ENCODE measurements at regions not wholly inside any gene's neighbourhood (a gene's known extent, or its start where the extent isn't known, plus 50 kb on each side); places are given as distances from the start of the nearest gene placed in this dataset.
"Not testable (repeated sequence)": the region's sequence is repeated elsewhere in the genome, so short reads cannot be mapped to it uniquely, and the experiment has no call there.

DNA sequence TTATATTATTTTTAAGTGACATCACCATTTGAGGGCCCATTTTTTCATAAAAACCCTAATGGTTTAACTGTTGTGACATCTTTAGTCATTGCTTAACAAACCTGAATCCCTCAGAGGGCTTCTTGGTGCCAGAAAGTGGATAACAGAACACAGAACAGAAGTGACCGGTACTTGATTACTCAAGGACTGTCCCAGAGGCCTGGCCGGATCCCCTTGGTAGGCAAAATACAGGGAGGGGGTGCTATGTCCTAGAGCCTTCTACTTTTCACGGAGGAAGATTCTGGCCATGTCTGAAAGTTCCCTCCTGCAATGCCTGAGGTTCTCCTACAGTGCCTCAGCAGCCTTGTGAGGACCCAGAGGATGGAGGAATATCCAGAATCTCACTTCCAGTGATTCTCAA is 94.3 kb upstream of the DCLK2 start:
- no peak for DNase-seq (ENCODE audit: extremely low read depth in 1 of 2, low read depth in 1 of 2)

DNA sequence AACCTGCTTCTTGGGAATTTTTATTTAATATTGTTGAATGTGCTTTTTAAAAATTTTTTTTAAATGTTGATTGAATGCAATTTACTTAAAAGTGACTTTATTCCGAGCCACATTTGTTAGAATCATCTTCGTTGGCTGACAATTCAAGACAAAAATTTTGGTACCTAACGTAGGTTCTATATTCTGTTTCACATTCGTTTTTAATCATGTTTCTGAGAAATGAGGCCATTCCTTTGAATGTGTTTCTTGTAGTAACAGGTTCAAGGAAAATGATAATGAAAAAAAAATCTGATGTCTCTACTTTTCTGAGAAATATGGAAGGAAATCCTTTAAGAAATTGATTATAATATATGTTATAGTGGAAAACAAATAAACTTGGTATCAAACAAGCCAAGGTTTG is 92.3 kb upstream of the DCLK2 start:
- DNase-seq (ENCODE audit: extremely low read depth in 1 of 2, low read depth in 1 of 2): no peak

DNA sequence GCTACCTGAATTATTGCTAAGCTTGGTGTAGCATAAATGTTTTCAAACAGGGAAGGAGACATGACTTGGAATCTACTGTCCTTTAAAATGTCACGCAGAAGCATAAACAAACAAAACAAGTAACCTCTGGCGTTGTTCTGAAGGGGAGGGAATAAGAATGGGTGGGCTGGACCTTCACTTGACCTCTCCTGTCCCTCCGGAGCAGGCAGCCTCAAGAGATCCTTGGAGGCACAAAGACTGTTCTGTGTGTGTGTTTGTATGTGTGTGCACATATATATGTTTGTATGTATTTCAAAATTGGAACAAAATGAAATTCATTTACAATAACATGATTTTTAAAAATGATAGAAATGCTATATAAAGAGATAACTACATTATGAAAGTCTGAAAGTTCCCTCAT is 91.3 kb upstream of the DCLK2 start:
- DNase-seq (ENCODE audit: extremely low read depth in 1 of 2, low read depth in 1 of 2): no peak

DNA sequence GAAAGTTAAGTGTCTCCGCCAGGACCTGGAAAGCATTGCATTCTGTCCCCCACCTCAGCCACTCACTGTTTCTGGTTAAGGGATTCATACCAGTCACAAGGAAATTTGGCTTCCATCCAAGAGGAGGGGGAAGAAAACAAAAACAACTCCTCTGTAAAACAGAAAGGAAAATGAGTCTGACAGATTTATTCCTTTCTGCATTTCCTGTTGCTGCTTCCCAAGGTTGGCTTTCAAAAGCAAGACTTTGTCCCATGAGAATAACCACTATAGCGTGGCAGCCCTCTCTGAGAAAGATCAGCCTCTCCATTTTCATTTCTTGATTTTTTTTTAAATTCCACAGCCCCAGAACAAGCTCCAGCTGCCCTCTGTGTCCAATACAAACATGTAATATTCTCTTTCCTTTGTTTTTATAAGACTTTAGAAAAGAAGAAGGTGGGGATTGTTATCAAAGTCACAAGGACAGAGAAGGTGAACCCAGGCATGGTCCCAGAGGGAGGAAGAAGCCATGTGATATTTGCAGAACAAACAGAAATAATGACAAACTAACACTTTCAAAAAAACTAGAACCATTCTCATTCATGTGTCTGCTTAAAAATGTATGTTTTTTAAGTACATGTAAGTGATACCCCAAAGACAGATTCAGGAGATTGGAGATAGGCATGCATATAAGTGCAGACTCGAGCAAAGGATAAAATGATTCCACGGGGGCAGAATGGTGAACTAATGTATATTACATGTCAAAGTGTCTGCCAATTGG is 90.7 kb upstream of the DCLK2 start:
- DNase-seq (ENCODE audit: extremely low read depth in 1 of 2, low read depth in 1 of 2): no peak

DNA sequence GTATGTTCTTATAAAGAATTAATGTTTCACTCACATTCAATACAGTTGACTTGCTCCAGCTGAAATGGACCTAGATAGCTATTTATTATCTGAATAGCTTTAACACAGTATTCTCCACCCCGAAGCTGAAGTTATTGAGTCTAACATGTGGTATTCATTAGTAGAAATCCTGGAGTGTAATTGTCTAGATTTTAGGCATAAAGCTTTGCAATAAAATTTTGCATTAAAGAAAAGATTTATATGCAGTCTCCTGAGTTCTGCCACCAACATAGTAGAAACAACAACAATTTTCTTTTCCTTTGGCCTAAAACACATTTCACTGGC is 90.2 kb upstream of the DCLK2 start:
- DNase-seq (ENCODE audit: extremely low read depth in 1 of 2, low read depth in 1 of 2): no peak

DNA sequence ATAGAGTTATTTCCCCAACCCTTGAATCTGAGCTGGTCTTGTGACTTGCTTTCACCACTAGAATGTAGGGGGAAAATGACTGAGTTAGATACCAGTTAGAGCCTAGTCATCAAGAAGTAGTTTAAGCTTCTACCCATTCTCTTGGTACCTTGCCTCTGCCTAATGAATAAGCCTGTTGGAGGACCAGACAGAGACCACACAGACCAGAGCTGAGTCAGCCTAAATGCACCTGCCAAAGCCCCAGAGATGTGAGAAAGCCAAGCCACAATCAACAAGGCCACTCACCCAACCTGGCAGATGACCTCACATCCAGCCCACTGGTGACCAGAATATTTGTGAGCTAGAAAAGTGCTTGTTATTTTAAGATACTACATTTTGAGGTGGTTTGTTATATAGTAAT is 85.2 kb upstream of the DCLK2 start:
- no peak for DNase-seq (ENCODE audit: extremely low read depth in 1 of 2, low read depth in 1 of 2)

DNA sequence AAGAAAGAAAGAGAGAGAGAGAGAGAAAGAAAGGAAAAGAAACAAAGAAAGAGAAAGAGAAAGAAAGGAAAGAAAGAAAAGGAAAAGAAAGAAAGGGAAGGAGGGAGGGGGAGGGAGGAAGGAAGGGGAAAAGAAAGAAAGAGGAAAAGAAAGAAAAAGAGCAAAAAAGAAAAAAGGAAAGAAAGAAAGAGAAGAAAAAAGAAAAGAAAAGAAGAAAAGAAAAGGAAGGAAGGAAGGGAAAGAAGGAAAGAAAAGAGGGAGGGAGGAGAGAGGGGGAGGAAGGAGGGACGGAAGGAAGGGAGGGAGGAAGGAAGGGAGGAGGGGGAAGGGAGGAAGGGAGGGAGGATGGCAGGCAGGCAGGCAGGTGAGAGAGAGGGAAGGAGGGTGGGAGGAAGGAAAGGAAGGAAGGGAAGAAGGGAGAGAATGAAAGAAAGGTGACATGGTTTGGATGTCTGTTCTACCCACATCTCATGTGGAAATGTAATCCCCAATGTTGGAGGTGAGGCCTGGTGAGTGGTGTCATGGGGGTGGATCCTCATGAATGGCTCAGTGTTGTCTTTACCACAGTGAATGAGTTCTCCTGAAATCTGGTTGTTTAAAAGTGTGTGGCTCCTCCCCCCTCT is 83.0 kb upstream of the DCLK2 start:
- no peak for DNase-seq (ENCODE audit: extremely low read depth in 1 of 2, low read depth in 1 of 2)

DNA sequence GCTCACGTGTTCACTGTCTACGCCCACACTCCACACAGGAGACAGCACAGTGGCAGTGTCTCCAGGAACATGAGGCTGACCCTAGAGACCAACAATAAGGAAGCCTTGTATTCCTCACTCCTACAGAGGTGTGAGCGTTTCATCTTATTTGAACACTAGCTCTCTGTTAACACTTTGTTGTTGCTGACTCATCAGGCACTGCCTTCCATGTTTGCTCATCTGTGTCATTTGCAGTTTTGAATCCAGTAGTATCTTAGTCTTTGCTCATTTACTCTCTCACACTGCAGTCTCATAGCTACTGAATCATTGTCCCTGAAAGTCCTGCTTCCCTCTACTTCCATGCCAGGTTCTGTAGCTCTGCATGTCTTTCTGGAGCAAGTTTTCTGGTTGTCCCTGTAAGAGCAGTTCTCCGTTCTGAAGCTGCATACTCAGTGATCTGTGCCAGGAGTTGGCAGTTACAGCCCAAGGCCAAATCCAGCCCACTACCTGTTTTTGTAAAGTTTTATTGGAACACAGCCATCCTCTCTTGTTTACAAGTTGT is 80.3 kb upstream of the DCLK2 start:
- no peak for DNase-seq (ENCODE audit: extremely low read depth in 1 of 2, low read depth in 1 of 2)

DNA sequence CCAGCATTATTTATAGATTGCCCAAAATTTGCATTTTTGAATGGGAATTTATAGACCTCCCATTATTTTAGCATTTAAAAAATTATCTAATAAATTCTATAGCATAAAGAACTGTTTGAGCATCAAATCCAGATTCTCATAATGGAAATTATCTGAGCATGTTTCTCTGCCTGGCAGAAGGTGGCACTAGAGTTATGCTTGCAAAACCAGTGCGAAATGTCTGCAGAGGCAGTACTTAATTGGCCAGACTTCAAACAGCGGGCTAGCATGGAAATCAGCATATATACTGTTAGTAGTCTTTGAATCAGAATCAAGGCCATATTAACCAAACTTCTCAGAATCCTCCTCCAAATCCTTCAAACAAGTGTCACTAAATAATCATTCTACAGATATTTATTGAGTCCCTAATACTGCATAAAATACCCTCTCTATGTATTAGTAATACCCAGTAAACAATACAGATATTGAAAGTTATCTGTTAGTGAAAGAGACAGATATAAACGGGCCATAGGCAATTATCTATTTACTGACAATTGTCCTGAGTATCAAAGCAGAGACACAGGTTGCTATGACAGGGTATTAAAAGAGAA is 78.7 kb upstream of the DCLK2 start:
- DNase-seq (ENCODE audit: extremely low read depth in 1 of 2, low read depth in 1 of 2): no peak

DNA sequence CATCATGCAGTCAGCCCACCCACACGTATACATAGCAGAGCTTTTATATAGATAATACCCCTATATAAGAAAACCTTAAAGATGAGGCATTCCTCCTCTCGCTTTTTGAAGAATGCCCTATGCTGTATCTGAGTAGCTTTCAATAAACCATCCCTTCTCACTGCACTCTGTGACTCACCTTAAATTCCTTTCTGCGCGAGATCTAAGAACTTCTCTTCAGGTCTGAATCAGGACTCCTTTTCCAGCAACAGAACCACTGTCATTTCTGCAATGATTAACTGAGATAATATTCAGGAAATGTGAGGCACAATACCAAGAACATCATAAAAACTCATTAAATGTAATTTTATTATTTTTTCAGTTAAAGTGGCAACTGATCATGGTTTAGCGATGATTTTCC is 76.4 kb upstream of the DCLK2 start:
- DNase-seq (ENCODE audit: extremely low read depth in 1 of 2, low read depth in 1 of 2): no peak

DNA sequence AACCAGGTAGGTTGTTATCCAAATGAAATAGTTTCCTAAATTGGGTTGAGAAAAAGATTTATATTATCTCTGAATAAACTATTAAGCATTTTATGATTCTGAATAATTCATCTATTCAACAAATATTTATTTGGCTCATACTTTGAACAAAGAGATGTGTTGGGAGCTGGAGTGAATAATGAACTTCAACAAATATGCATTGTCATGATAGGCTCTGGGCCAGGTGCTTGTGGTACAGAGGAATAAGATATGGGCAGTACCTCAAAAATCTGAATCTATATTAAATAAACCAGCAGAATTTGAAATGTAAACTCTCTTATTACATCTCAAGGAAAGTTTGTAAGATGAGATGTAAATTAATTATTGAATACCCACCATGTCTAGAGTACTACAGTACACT is 75.7 kb upstream of the DCLK2 start:
- DNase-seq (ENCODE audit: extremely low read depth in 1 of 2, low read depth in 1 of 2): no peak

DNA sequence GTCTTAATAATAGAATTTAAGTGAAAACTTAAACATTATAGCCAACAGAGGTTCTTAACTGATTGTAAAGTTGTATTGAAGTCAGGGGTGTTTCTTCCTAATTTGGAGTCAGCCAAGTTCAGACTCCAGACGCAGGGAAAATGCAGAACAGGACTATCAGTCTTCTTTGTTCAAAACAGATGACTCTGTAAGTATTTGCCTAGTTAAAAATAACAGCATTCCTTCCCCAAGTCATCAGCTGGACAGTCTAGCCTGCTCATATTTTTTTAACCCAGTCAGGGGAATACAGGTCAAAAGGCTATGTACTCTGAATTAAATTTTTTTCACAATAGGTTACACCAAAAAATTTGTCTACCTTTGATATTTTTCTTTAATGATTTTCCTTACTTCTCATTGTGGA is 73.8 kb upstream of the DCLK2 start:
- DNase-seq (ENCODE audit: extremely low read depth in 1 of 2, low read depth in 1 of 2): no peak

DNA sequence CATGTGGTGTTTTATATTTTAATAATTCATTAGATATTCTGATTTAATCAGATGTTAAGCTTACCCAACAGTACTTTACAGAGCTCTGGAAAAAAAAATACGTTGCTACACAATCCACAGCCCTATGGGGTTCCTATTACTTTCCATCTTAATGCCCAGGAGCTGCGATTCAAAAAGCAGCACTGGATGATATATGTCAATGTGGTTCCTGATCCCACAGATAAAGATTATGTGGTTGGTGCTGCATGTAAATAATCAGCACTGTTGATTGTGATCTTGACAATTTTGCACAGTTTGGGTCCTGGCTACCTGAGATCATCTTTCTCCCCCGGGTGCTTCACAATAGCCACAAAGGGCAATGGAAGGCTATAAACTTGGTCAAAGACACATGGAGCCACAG is 72.7 kb upstream of the DCLK2 start:
- no peak for DNase-seq (ENCODE audit: extremely low read depth in 1 of 2, low read depth in 1 of 2)

DNA sequence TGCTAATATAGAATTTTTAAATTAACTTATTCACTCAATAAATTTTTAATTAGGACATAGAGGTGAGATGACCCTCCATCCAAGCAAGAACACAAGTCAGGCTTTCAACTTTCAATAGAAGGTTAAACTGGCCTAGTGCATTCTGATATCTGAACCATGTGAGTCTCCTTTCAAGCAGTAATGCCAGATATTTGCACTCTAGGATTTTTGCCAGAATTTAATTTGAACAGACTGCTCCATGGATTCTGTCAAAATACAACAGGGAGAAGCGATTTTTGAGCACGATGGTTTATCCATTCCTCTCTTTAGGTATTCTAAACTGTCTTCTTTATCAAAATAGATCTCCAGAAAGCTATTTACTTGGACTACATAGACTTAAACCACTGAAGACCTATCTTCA is 72.0 kb upstream of the DCLK2 start:
- DNase-seq (ENCODE audit: extremely low read depth in 1 of 2, low read depth in 1 of 2): no peak

DNA sequence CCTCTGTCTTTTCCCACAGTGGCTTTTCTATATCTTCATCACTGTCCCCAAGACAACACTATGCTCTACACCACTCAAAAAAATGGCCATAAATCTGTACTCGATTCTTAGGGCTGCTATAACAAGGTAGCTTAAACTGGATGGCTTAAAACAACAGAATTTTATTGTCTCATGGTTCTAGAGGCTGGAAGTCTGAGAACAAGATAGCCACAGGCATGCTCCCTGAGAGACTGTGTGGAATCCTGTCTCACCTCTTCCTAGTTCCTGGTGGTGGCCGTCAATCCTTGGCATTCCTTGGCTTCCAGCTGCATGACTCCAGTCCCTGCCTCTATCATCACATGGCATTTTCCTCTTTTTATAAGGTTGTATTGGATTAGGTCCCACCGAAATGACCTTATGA is 70.7 kb upstream of the DCLK2 start:
- DNase-seq (ENCODE audit: extremely low read depth in 1 of 2, low read depth in 1 of 2): no peak

DNA sequence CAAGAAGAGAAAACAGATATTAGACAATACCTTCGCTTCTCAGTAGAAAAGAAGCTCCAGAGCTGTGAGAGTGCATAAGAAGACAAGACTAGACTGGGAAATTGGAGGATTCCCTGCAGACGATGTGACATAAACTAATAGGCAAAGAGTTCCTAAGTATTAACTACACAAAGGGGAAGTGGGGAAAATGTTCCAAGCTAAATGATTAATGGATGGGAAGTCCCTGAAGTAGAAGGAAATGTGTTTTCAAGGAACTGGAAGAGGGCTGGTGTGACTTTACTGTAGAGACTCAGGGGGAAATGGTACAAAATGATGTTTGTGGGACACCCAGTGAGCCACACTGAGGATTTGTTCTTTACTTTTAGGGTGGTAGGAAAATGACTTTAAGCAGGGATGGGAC is 69.7 kb upstream of the DCLK2 start:
- DNase-seq (ENCODE audit: extremely low read depth in 1 of 2, low read depth in 1 of 2): no peak

DNA sequence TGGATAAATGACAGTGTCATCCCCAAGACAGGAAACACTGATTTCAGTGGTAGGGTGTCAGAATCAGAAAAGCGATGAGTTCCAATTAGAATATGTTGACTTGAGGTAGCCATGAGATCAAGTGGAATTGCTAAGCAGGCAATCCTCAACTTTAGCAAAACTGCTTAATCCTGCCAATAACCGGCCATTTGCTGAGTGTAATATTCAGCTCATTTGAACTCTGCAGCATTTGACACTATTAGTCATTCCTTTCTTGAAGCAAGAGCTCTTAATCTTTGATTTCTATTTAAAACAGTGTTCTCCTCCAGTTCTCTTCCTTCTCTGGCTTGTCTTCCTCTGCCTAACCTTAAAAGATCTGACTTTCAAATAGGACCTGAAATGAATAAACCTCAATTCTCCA is 68.7 kb upstream of the DCLK2 start:
- no peak for DNase-seq (ENCODE audit: extremely low read depth in 1 of 2, low read depth in 1 of 2)

DNA sequence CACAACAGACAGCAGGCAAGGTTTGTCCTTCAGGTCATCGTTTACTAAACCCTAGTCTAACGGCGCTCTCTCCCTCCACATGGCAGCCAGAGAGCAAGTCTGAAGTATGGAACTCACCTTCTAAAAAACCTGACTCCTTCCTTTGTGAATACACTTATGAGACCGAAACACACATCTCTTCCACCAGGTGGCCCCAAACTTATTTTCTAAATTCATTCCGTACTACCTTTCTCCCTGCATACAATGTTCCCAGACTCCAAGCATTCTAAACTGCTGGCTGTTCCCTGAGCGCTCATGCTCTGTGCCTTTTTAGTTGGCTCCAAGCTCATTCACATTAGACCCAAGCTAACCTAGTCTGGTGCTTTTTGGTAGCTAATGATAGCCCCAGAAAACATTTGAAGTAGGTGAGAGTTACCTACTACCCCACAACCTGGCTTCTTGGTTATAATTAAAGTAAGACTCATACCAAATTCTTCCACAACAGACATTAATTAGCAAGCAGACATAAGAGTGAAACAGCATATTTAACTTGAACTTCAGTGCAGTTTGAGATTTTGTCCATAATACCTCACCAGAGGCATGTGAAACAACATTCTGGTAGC is 67.6 kb upstream of the DCLK2 start:
- DNase-seq (ENCODE audit: extremely low read depth in 1 of 2, low read depth in 1 of 2): no peak

DNA sequence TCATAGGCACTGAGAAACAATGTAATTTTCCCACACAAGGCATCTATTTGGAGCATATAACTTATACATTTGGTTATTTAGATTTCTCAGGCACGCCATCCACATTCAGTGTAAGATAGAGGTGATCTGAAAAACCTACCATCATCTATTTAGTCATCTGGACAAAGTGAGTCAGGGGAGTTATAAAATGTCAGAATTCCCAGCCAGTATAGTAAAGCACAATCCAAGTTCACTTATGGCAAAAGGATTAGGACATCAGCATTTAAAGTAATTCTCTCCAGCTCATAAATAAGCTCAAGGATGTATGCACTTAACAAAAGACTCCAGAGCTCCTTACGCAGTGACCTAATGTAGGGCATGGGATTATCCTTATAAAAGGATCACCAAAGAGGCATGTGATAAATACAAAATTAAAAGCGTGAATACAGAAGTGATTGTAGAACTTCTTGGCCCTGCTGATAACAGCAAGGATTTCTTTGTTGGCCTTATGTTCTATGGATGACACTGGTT is 65.3 kb upstream of the DCLK2 start:
- DNase-seq (ENCODE audit: extremely low read depth in 1 of 2, low read depth in 1 of 2): no peak

DNA sequence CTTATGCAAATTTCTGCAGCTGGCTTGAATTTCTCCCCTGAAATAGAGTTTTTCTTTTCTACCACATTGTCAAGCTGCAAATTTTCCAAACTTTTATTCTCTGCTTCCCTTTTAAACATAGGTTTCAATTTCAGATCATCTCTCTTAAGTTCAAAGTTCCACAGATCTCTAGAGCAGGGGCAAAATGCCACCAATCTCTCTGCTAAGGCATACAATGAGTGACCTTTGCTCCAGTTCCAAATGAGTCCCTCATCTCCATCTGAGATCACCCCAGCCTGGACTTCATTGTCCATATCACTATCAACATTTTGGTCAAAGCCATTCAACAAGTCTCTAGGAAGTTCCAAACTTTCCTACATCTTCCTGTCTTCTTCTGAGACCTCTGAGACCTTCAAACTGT is 62.3 kb upstream of the DCLK2 start:
- not testable (repeated sequence) for DNase-seq (ENCODE audit: extremely low read depth in 1 of 2, low read depth in 1 of 2)

DNA sequence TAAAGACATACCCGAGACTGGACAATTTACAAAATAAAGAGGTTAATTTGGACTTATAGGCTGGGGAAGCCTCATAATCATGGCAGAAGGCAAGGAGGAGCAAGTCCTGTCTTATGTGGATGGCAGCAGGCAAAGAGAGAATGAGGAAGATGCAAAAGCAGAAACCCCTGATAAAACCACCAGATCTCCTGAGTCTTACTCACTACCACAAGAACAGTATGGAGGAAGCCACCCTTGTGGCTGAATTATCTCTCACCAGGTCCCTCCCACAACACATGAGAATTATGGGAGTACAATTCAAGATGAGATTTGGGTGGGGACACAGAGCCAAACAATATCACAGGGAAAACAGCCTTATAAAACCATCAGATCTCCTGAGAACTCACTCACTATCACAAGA is 61.6 kb upstream of the DCLK2 start:
- not testable (repeated sequence) for DNase-seq (ENCODE audit: extremely low read depth in 1 of 2, low read depth in 1 of 2)

DNA sequence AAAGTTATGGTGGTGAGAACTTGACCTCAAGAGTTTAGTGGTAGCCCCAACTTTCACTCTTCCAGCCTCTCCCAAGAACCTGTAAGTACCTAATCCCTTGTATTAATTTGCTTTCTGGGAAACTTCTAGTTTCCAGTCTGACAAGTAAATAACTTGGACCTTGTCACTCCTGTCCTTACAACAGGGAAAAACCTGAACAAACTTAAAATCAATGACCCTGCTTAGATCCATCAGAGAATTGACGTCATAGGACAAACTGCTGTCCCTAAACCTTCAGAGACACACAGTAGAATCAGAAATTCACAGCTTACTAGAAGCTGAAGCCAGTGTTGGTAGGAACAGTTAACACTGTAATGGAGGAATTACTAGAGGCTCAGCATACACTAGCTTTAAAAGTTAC is 60.0 kb upstream of the DCLK2 start:
- no peak for DNase-seq (ENCODE audit: extremely low read depth in 1 of 2, low read depth in 1 of 2)
